Bronchial epithelial cell (primary cell): ENCODE measurements at regions not wholly inside any gene's neighbourhood (a gene's known extent, or its start where the extent isn't known, plus 50 kb on each side); places are given as distances from the start of the nearest gene placed in this dataset.
A peak's percentile ranks its signal among the peaks of the same experiment; 100 is the strongest.

Experiments
- DNase-seq: peaks from one replicate; pipeline ENCODE4 v3.0.0-alpha.2; 2010; ENCODE audit warnings: low read depth
- FAIRE-seq: peaks from 2 replicates; lab custom pipeline; 2011; peaks lifted over from hg19 to GRCh38; lab: Jason Lieb, UNC
- H3K27me3 ChIP-seq: 2 replicates; pipeline ENCODE4 v1.5.1; 2011; ENCODE audit warnings: low read length; ENCODE audit not compliant: control insufficient read depth, insufficient read depth
- H3K36me3 ChIP-seq: 2 replicates; pipeline ENCODE4 v1.5.1; 2011; ENCODE audit warnings: low read length; ENCODE audit not compliant: control insufficient read depth, insufficient read depth
- H3K4me3 ChIP-seq: 2 replicates; pipeline ENCODE4 v1.5.1; 2011; ENCODE audit warnings: mild to moderate bottlenecking, low read depth, low read length, control low read depth
- CTCF ChIP-seq: IDR thresholded peaks from 2 replicates; pipeline ENCODE4 v1.5.1; 2011; ENCODE audit warnings: mild to moderate bottlenecking, moderate library complexity, low read length, control low read depth, inconsistent platforms; ENCODE audit not compliant: insufficient read depth, severe bottlenecking

- Histone ChIP-seq H3K36me3 (no peaks in the 10 kb centered on the region), H3K27me3 (no peaks in the 10 kb centered on the region), H3K4me3 (no peak overlapping the region)
- TF ChIP-seq CTCF: no peak
- FAIRE-seq: no peak
- no peak for DNase-seq
Measured at GRCh38 chr14:76582447-76582846, 178.8 kb upstream of the VASH1 start.

- no peaks in the 10 kb centered on the region for H3K36me3 ChIP-seq
- no peak for FAIRE-seq
- TF ChIP-seq CTCF: no peak
Measured at GRCh38 chr14:76583174-76583573, 178.1 kb upstream of the VASH1 start.

GRCh38 chr14:76583805-76584204 lies 177.5 kb upstream of the VASH1 start:
- DNase-seq: no peak
- Histone ChIP-seq H3K36me3 (no peaks in the 10 kb centered on the region), H3K4me3 (no peak overlapping the region), H3K27me3 (no peaks in the 10 kb centered on the region)
- no peak for TF ChIP-seq CTCF
- no peak for FAIRE-seq

More at GRCh38 chr14:76583174-76583573, 178.1 kb upstream of the VASH1 start:
- H3K27me3 ChIP-seq: no peaks in the 10 kb centered on the region
- no peak for DNase-seq
- no peak overlapping the region for H3K4me3 ChIP-seq

GRCh38 chr14:76584271-76584702 lies 177.0 kb upstream of the VASH1 start:
- FAIRE-seq: no peak
- Histone ChIP-seq H3K27me3 (no peaks in the 10 kb centered on the region), H3K4me3 (no peak overlapping the region), H3K36me3 (no peaks in the 10 kb centered on the region)
- TF ChIP-seq CTCF: no peak
- no peak for DNase-seq

- H3K27me3 ChIP-seq: no peaks in the 10 kb centered on the region
- no peak overlapping the region for H3K4me3 ChIP-seq
- DNase-seq: no peak
- no peaks in the 10 kb centered on the region for H3K36me3 ChIP-seq
- no peak for TF ChIP-seq CTCF
- no peak for FAIRE-seq
Measured at GRCh38 chr14:76585616-76586015, 175.7 kb upstream of the VASH1 start.

GRCh38 chr14:76589246-76589645 lies 172.0 kb upstream of the VASH1 start:
- DNase-seq (peak; percentile 79), FAIRE-seq (no peak)
- no peak for TF ChIP-seq CTCF

More at GRCh38 chr14:76589246-76589645, 172.0 kb upstream of the VASH1 start:
- H3K27me3 ChIP-seq: no peaks in the 10 kb centered on the region
- H3K4me3 ChIP-seq: no peak overlapping the region
- no peaks in the 10 kb centered on the region for H3K36me3 ChIP-seq
